Left ventricle myocardium inferior (tissue), 1 donor: ENCODE measurements at regions not wholly inside any gene's neighbourhood (a gene's known extent, or its start where the extent isn't known, plus 50 kb on each side); places are given as distances from the start of the nearest gene placed in this dataset.
"Not testable (repeated sequence)": the region's sequence is repeated elsewhere in the genome, so short reads cannot be mapped to it uniquely, and the experiment has no call there.

Source experiments
- DNase-seq: peaks from one replicate; pipeline ENCODE4 v3.0.0-alpha.2; 2020
- H3K27ac ChIP-seq: fragments of 200-600 bp; replicated peaks from 2 replicates; pipeline ENCODE4 v1.8.0; 2021
- H3K27me3 ChIP-seq: fragments of 200-600 bp; 2 replicates; pipeline ENCODE4 v1.8.0; 2021; ENCODE audit warnings: low read depth
- H3K36me3 ChIP-seq: fragments of 200-600 bp; 2 replicates; pipeline ENCODE4 v1.8.0; 2021
- H3K4me1 ChIP-seq: fragments of 200-600 bp; 2 replicates; pipeline ENCODE4 v1.8.0; 2021
- H3K4me3 ChIP-seq: fragments of 200-600 bp; 2 replicates; pipeline ENCODE4 v1.8.0; 2021; ENCODE audit warnings: mild to moderate bottlenecking, moderate library complexity
- H3K9me3 ChIP-seq: fragments of 200-600 bp; replicated peaks from 2 replicates; pipeline ENCODE4 v1.8.0; 2021
- intact Hi-C: fragments of 100-400 bp; cut with micrococcal nuclease; formaldehyde crosslinking; loops from one replicate; pipeline ENCODE4 v1.11.0; 2022
- TF ChIP-seq, protein P1 (sequence below): fragments of 200-600 bp; IDR thresholded peaks from 2 replicates; pipeline ENCODE4 v1.8.0; 2021; ENCODE audit warnings: antibody characterized with exemption, mild to moderate bottlenecking, borderline replicate concordance
- donor health status: DM: no; HTN: yes; CAD: no; lungs with severe emphysema.

DNA sequence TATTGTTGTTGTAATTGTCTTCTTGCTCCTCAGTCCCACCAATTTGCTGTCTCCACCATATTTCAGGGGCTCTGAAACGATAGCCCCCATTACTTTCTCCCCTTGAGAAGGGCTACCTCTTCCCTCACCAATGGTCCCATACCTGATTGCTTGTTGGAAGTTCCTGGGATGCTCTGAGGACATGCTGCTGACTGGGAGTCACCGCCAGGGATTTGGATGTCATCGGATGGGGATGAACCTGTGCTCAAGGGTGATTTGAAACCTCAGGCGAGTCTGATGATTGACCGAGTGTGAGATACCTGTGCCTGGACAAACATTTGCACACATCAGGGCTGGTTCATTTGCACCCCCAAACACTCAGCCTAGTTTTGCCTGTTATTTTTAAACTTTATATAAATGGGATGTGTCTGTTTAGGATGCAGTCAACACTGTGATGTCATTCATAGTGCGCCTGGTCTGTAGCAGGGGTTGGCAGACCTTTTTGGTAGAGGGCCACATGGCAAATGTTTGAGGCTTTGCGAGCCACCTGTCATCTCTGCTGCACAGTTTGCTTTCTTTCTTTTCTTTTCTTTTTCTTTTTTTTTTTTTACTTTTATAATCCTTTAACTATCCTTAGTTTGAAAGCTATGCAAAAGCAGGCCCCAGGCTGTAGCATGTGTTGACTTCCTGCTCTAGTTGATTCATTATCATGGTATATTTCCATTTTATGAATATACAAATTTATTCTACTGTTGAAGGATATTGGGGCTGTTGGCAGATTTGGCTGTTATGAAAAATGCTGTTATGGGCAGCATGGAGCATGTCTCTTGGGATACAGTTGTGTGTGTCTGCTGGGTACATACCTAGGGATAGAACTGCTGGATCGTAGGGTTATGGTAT is 118.5 kb upstream of the PHACTR3 start:
- Histone ChIP-seq H3K4me3 (no peak overlapping the region), H3K9me3 (no peaks in the 10 kb centered on the region), H3K36me3 (no peaks in the 10 kb centered on the region), H3K27me3 (peaks cover 28% of the 10 kb centered on the region), H3K4me1 (no peaks in the 10 kb centered on the region), H3K27ac (no peak overlapping the region)
- intact Hi-C loops: no loop called here
- no peak for DNase-seq
- TF ChIP-seq, protein P1, sequence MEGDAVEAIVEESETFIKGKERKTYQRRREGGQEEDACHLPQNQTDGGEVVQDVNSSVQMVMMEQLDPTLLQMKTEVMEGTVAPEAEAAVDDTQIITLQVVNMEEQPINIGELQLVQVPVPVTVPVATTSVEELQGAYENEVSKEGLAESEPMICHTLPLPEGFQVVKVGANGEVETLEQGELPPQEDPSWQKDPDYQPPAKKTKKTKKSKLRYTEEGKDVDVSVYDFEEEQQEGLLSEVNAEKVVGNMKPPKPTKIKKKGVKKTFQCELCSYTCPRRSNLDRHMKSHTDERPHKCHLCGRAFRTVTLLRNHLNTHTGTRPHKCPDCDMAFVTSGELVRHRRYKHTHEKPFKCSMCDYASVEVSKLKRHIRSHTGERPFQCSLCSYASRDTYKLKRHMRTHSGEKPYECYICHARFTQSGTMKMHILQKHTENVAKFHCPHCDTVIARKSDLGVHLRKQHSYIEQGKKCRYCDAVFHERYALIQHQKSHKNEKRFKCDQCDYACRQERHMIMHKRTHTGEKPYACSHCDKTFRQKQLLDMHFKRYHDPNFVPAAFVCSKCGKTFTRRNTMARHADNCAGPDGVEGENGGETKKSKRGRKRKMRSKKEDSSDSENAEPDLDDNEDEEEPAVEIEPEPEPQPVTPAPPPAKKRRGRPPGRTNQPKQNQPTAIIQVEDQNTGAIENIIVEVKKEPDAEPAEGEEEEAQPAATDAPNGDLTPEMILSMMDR: no peak

DNA sequence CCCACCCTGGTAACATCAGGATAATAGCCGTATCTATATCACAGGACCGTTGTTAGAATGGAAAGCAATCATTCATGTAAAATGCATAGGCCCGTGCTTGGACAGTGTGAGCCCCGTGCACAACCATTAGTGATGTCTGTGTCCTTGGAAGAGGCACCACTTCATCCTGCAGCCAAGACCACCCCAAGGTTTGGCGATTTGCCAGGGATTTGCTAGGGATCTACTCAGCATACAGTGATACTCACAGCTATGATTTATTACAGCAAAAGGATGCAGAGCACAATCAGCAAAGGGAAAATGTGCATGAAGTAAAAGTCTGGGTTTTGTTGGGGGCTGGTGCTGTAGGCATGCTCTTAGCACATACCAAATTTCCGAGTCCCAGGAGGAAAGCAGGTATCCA is 115.9 kb upstream of the PHACTR3 start:
- peaks cover 21% of the 10 kb centered on the region for H3K27me3 ChIP-seq
- H3K4me3 ChIP-seq, H3K36me3 ChIP-seq, DNase-seq, H3K4me1 ChIP-seq, H3K9me3 ChIP-seq, intact Hi-C loops, H3K27ac ChIP-seq: not testable (repeated sequence)

DNA sequence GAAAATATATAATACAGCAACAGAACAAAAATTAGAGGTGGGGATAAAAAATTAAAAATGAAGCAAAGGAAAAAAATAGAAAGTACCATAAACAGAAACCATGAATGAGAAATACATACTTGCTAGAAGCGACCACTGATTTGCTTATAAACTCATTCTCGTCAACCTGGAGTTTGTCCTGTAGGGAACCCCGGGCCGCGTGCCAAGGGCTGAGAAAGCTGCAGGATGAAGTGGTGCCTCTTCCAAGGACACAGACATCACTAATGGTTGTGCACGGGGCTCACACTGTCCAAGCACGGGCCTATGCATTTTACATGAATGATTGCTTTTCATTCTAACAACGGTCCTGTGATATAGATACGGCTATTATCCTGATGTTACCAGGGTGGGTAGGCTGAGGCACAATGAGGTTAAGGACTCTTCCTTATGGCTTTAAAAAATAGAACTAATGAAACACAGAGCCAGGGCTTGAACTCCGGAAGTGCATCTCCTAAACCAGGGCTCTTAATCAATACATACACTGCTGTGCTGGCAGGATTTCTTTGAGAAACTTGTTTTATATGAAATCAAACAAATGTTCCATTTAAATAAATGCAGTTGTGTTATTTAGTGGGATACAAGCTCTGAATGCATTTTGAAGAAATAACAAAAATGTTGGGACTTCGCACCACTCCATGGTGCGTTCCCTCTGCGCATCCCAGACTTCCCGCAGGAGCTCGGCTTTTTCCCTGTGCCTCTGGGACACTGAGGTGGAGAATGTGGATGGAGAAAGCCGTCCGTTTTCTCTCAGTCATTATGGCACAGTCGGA is 113.9 kb upstream of the PHACTR3 start:
- DNase-seq, H3K27ac ChIP-seq, intact Hi-C loops, H3K36me3 ChIP-seq, H3K4me3 ChIP-seq, H3K9me3 ChIP-seq, H3K4me1 ChIP-seq: not testable (repeated sequence)
- H3K27me3 ChIP-seq: peaks cover 39% of the 10 kb centered on the region

DNA sequence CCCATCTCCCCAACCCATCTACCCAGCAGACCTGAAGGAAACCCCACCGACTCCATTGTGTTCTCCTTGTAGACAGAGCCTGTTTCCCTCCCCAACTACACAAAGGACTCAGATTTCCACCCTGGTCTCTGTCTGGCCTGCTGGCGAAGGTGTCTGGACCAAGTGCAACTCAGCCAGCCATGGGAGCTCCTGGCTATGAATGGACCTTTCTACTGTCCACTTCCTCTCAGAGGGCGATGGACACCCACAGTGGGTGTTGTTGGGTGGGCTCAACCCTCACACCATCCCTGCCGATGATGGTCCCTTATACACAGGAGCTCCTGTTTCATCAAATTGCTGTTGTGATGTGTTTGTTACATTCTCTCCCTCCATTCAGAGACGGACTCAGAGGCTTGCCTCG is 112.5 kb upstream of the PHACTR3 start:
- H3K36me3 ChIP-seq: no peaks in the 10 kb centered on the region
- TF ChIP-seq, protein P1: no peak
- no peaks in the 10 kb centered on the region for H3K4me1 ChIP-seq
- intact Hi-C loops: no loop called here
- H3K4me3 ChIP-seq: no peak overlapping the region
- peaks cover 53% of the 10 kb centered on the region for H3K27me3 ChIP-seq
- no peak overlapping the region for H3K27ac ChIP-seq
- no peaks in the 10 kb centered on the region for H3K9me3 ChIP-seq
- no peak for DNase-seq

DNA sequence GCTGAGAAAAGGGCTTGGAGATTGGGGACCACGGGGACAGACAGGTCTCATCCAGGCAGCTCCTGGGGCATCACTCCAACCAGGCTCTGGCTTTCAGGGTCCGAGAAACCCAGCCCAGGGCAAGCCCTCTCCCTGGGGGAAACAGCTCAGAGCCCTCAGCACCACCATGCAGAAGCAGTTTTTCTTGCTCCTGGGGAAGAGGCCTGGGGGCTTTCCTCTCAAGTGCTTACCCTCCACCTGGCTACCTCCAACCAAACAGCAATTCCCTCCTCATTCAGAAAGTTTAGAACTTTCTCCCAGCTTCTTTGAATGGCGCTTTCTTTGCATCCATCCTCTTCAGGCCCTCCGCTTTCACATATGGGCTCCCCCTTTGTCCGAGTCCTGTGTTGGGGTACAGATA is 110.4 kb upstream of the PHACTR3 start:
- intact Hi-C loops: no loop called here
- TF ChIP-seq, protein P1: no peak

DNA sequence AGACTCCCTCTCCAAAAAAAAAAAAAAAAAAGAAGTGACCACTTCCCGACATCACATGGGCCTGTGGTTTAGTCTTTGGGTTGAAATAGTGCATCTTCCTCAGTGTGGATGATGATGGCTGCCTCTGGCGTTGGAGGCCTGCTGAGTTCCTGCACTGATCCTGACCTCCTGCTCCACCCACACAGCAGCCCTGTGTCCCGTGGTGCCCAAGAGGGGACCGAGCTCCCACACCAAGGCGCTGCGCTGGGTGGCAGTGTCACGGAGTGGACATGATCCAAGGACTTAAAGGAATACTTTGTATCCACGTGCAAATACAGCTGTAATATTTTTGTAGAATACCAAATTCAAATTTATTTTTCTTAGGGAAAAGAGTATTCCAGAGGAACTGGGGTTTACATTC is 109.2 kb upstream of the PHACTR3 start:
- Histone ChIP-seq H3K36me3 (no peaks in the 10 kb centered on the region), H3K27ac (no peak overlapping the region), H3K27me3 (peaks cover 78% of the 10 kb centered on the region), H3K4me3 (no peak overlapping the region), H3K4me1 (no peaks in the 10 kb centered on the region), H3K9me3 (peaks cover 7% of the 10 kb centered on the region)
- no peak for DNase-seq
- TF ChIP-seq, protein P1: no peak
- intact Hi-C loops: no loop called here

More for the DNA sequence above, 110.4 kb upstream of the PHACTR3 start:
- H3K36me3 ChIP-seq: no peaks in the 10 kb centered on the region
- H3K27ac ChIP-seq: no peak overlapping the region
- H3K4me3 ChIP-seq: no peak overlapping the region
- H3K4me1 ChIP-seq: no peaks in the 10 kb centered on the region
- peaks cover 73% of the 10 kb centered on the region for H3K27me3 ChIP-seq
- DNase-seq: no peak
- no peaks in the 10 kb centered on the region for H3K9me3 ChIP-seq
